ENCODE measurements at regions not wholly inside any gene's neighbourhood (a gene's known extent, or its start where the extent isn't known, plus 50 kb on each side); places are given as distances from the start of the nearest gene placed in this dataset.
"Not testable (repeated sequence)": the region's sequence is repeated elsewhere in the genome, so short reads cannot be mapped to it uniquely, and the experiment has no call there.

GRCh38 chr7:145350334-145350733 lies 514.5 kb upstream of the TPK1 start:
- TF ChIP-seq CTCF (IDR thresholded peaks at IDR 0.05; ENCODE audit: extremely low read depth, low read depth, low read length) = no peak
- no peak overlapping the region for H2AFZ ChIP-seq (ENCODE audit: low read length)
- H4K20me1 ChIP-seq (ENCODE audit: insufficient read depth, low read length) = no peaks in the 10 kb centered on the region

GRCh38 chr7:145349452-145349851 lies 513.6 kb upstream of the TPK1 start:
- not testable (repeated sequence) for H3K4me3 ChIP-seq (ENCODE audit: insufficient read depth, low read length); DNase-seq (ENCODE audit: insufficient read length, low spot score, missing footprints)

More at GRCh38 chr7:145350334-145350733, 514.5 kb upstream of the TPK1 start:
- Histone ChIP-seq H3K36me3 (ENCODE audit: insufficient read depth, low read length) (no peaks in the 10 kb centered on the region), H3K9me3 (ENCODE audit: low read depth, low read length) (peaks cover 2% of the 10 kb centered on the region), H3K27me3 (ENCODE audit: insufficient read depth, low read length) (no peaks in the 10 kb centered on the region), H3K79me2 (ENCODE audit: insufficient read depth, low read length) (no peaks in the 10 kb centered on the region), H3K4me3 (ENCODE audit: insufficient read depth, low read length) (no peak overlapping the region), H3K4me2 (ENCODE audit: insufficient read depth, low read length) (no peak overlapping the region), H3K27ac (ENCODE audit: low read depth, low read length) (no peak overlapping the region), H3K4me1 (ENCODE audit: insufficient read depth, low read length) (no peaks in the 10 kb centered on the region)
- no peak for DNase-seq (ENCODE audit: insufficient read length, low spot score, missing footprints)

GRCh38 chr7:145347271-145347670 lies 511.4 kb upstream of the TPK1 start:
- Histone ChIP-seq H4K20me1 (ENCODE audit: insufficient read depth, low read length) (no peaks in the 10 kb centered on the region), H3K4me3 (ENCODE audit: insufficient read depth, low read length) (no peak overlapping the region), H3K36me3 (ENCODE audit: insufficient read depth, low read length) (no peaks in the 10 kb centered on the region), H3K9me3 (ENCODE audit: low read depth, low read length) (peaks cover 2% of the 10 kb centered on the region), H3K4me1 (ENCODE audit: insufficient read depth, low read length) (no peaks in the 10 kb centered on the region), H3K27ac (ENCODE audit: low read depth, low read length) (no peak overlapping the region), H3K27me3 (ENCODE audit: insufficient read depth, low read length) (no peaks in the 10 kb centered on the region), H3K79me2 (ENCODE audit: insufficient read depth, low read length) (no peaks in the 10 kb centered on the region), H2AFZ (ENCODE audit: low read length) (no peak overlapping the region), H3K4me2 (ENCODE audit: insufficient read depth, low read length) (no peak overlapping the region)
- no peak for TF ChIP-seq CTCF (IDR thresholded peaks at IDR 0.05; ENCODE audit: extremely low read depth, low read depth, low read length)
- no peak for DNase-seq (ENCODE audit: insufficient read length, low spot score, missing footprints)

More at GRCh38 chr7:145349452-145349851, 513.6 kb upstream of the TPK1 start:
- not testable (repeated sequence) for H3K79me2 ChIP-seq (ENCODE audit: insufficient read depth, low read length); H3K9me3 ChIP-seq (ENCODE audit: low read depth, low read length); H3K27ac ChIP-seq (ENCODE audit: low read depth, low read length); H3K27me3 ChIP-seq (ENCODE audit: insufficient read depth, low read length); H3K4me1 ChIP-seq (ENCODE audit: insufficient read depth, low read length); H2AFZ ChIP-seq (ENCODE audit: low read length); H3K4me2 ChIP-seq (ENCODE audit: insufficient read depth, low read length); H4K20me1 ChIP-seq (ENCODE audit: insufficient read depth, low read length); H3K36me3 ChIP-seq (ENCODE audit: insufficient read depth, low read length)

GRCh38 chr7:145339319-145339718 lies 503.5 kb upstream of the TPK1 start:
- no peak overlapping the region for H3K4me3 ChIP-seq (ENCODE audit: insufficient read depth, low read length)
- no peak for DNase-seq (ENCODE audit: insufficient read length, low spot score, missing footprints)
- TF ChIP-seq CTCF (IDR thresholded peaks at IDR 0.05; ENCODE audit: extremely low read depth, low read depth, low read length) = no peak
- H3K27me3 ChIP-seq (ENCODE audit: insufficient read depth, low read length) = no peaks in the 10 kb centered on the region
- H3K4me2 ChIP-seq (ENCODE audit: insufficient read depth, low read length) = no peak overlapping the region
- no peaks in the 10 kb centered on the region for H3K79me2 ChIP-seq (ENCODE audit: insufficient read depth, low read length)
- no peaks in the 10 kb centered on the region for H4K20me1 ChIP-seq (ENCODE audit: insufficient read depth, low read length)
- H3K36me3 ChIP-seq (ENCODE audit: insufficient read depth, low read length) = no peaks in the 10 kb centered on the region
- no peaks in the 10 kb centered on the region for H3K9me3 ChIP-seq (ENCODE audit: low read depth, low read length)
- H3K4me1 ChIP-seq (ENCODE audit: insufficient read depth, low read length) = no peaks in the 10 kb centered on the region
- H2AFZ ChIP-seq (ENCODE audit: low read length) = no peak overlapping the region
- H3K27ac ChIP-seq (ENCODE audit: low read depth, low read length) = no peak overlapping the region

Measured in osteoblast (primary cell).